CD14-positive monocyte (primary cell): ENCODE measurements at regions not wholly inside any gene's neighbourhood (a gene's known extent, or its start where the extent isn't known, plus 50 kb on each side); places are given as distances from the start of the nearest gene placed in this dataset.

Experiments
- DNase-seq, 3 donors: peaks; one replicate each; pipeline ENCODE4 v3.0.0-alpha.2; 2011 to 2022
- H2AFZ ChIP-seq: 2 replicates; pipeline ENCODE4 v1.6.0; 2012; ENCODE audit warnings: mild to moderate bottlenecking, low read depth, low read length, inconsistent platforms; ENCODE audit not compliant: insufficient read depth, poor library complexity, severe bottlenecking
- H3K27ac ChIP-seq, 2 donors: 1 replicate in 1 of 2; 2 replicates in 1 of 2; pipeline ENCODE4 v1.5.1; 2012 to 2013; ENCODE audit warnings: low read length in 2 of 2, control low read depth in 1 of 2, inconsistent platforms in 1 of 2, low read depth in 1 of 2, mild to moderate bottlenecking in 1 of 2
- H3K27me3 ChIP-seq, 2 donors: one replicate each; pipeline versions ENCODE4 v1.6.0 to v1.6.1; 2011 to 2013; ENCODE audit warnings: low read length in 2 of 2; ENCODE audit not compliant: control insufficient read depth in 2 of 2, insufficient read depth in 2 of 2
- H3K36me3 ChIP-seq, 2 donors: replicated peaks in 1 of 2; 1 replicate in 1 of 2; 2 replicates in 1 of 2; pipeline versions ENCODE4 v1.5.1 to v1.6.1; 2012 to 2013; ENCODE audit warnings: low read length in 2 of 2, control low read depth in 1 of 2, inconsistent platforms in 1 of 2, mild to moderate bottlenecking in 1 of 2; ENCODE audit not compliant: insufficient read depth in 2 of 2, control insufficient read depth in 1 of 2
- H3K4me1 ChIP-seq, 2 donors: 1 replicate in 1 of 2; 2 replicates in 1 of 2; pipeline versions ENCODE4 v1.5.1 to v1.6.1; 2012 to 2013; ENCODE audit warnings: low read length in 2 of 2, control low read depth in 1 of 2, inconsistent platforms in 1 of 2, mild to moderate bottlenecking in 1 of 2, moderate library complexity in 1 of 2; ENCODE audit not compliant: insufficient read depth in 2 of 2, control insufficient read depth in 1 of 2
- H3K4me2 ChIP-seq: replicated peaks from 2 replicates; pipeline ENCODE3; 2012; ENCODE audit warnings: low read length, moderate library complexity, mild to moderate bottlenecking; ENCODE audit not compliant: poor library complexity, severe bottlenecking; ENCODE audit errors: extremely low read depth
- H3K4me3 ChIP-seq, 3 experiments: fragments of 200-600 bp in 1 of 3; sonication (generic) in 1 of 3; replicated peaks in 1 of 3; 1 replicate in 2 of 3; 2 replicates in 1 of 3; pipeline ENCODE4 v1.5.1; 2011 to 2013; ENCODE audit warnings: low read length in 3 of 3, mild to moderate bottlenecking in 3 of 3, control low read depth in 2 of 3, low read depth in 2 of 3, inconsistent platforms in 1 of 3, moderate library complexity in 1 of 3
- H3K79me2 ChIP-seq: 2 replicates; pipeline ENCODE4 v1.6.0; 2012; ENCODE audit warnings: mild to moderate bottlenecking, control low read depth, inconsistent platforms, low read length, moderate library complexity; ENCODE audit not compliant: insufficient read depth
- H3K9ac ChIP-seq: 2 replicates; pipeline ENCODE4 v1.6.0; 2017; ENCODE audit warnings: low read length, mild to moderate bottlenecking; ENCODE audit not compliant: insufficient read depth, poor library complexity, severe bottlenecking
- H3K9me3 ChIP-seq, 2 donors: replicated peaks in 1 of 2; 1 replicate in 1 of 2; 2 replicates in 1 of 2; pipeline versions ENCODE4 v1.5.1 to v1.6.1; 2012 to 2013; ENCODE audit warnings: low read length in 2 of 2, control low read depth in 1 of 2; ENCODE audit not compliant: control insufficient read depth in 1 of 2, insufficient read depth in 1 of 2
- H4K20me1 ChIP-seq: 2 replicates; pipeline ENCODE4 v1.6.0; 2012; ENCODE audit warnings: mild to moderate bottlenecking, low read length, control low read depth, moderate library complexity; ENCODE audit not compliant: insufficient read depth
- H3K27ac Mint-ChIP-seq, 7 donors: one replicate each; pipeline ENCODE4 v1.8.0; 2020; ENCODE audit warnings: mild to moderate bottlenecking in 7 of 7, mixed read lengths in 7 of 7, moderate library complexity in 6 of 7, inconsistent platforms in 2 of 7
- H3K27me3 Mint-ChIP-seq, 3 donors: one replicate each; pipeline ENCODE4 v1.8.0; 2021 to 2022; ENCODE audit warnings: low read depth in 3 of 3, mild to moderate bottlenecking in 3 of 3, mixed read lengths in 3 of 3, moderate library complexity in 3 of 3, inconsistent platforms in 1 of 3
- H3K36me3 Mint-ChIP-seq, 2 donors: one replicate each; pipeline ENCODE4 v1.8.0; 2020; ENCODE audit warnings: mixed read lengths in 2 of 2, inconsistent platforms in 1 of 2, mild to moderate bottlenecking in 1 of 2
- H3K4me1 Mint-ChIP-seq: one replicate; pipeline ENCODE4 v1.8.0; 2020; ENCODE audit warnings: mild to moderate bottlenecking, mixed read lengths
- H3K4me3 Mint-ChIP-seq, 2 donors: one replicate each; pipeline ENCODE4 v1.8.0; 2020; ENCODE audit warnings: mild to moderate bottlenecking in 2 of 2, mixed read lengths in 2 of 2, moderate library complexity in 1 of 2
- H3K9me3 Mint-ChIP-seq, 7 donors: one replicate each; pipeline ENCODE4 v1.8.0; 2020 to 2022; ENCODE audit warnings: mixed read lengths in 7 of 7, mild to moderate bottlenecking in 6 of 7, moderate library complexity in 6 of 7, inconsistent platforms in 2 of 7
- CTCF ChIP-seq: fragments of 200-600 bp; IDR thresholded peaks from one replicate; pipeline ENCODE4 v1.8.0; 2022; ENCODE audit warnings: antibody characterized with exemption, mild to moderate bottlenecking
- whole genome bisulfite sequencing: methylation state at CpG from one replicate; pipeline ENCODE4 v1.1.5; 2013; ENCODE audit warnings: missing lambda C conversion rate; ENCODE audit not compliant: insufficient coverage; 5-methylcytosine and 5-hydroxymethylcytosine counted together
- intact Hi-C, 2 donors: fragments of 100-400 bp; cut with micrococcal nuclease; formaldehyde crosslinking; loops; one replicate each; pipeline versions ENCODE4 v1.15.0 to v1.15.1; 2023

GRCh38 chr2:120831891-120832290, 96.2 kb downstream of the GLI2 start:
- H2AFZ ChIP-seq, result no peak overlapping the region
- H3K36me3 Mint-ChIP-seq, result no peaks in the 10 kb centered on the region
- H3K4me3 Mint-ChIP-seq, result no peak overlapping the region
- H3K9ac ChIP-seq, result no peak overlapping the region
- H3K9me3 Mint-ChIP-seq, result no peaks in the 10 kb centered on the region
- H4K20me1 ChIP-seq, result no peaks in the 10 kb centered on the region
- H3K79me2 ChIP-seq, result no peaks in the 10 kb centered on the region
- H3K4me2 ChIP-seq, result no peak overlapping the region
- DNase-seq, result no peak
- WGBS, result 100% methylated on average over 4 of the region's 6 CpGs
- no peaks in the 10 kb centered on the region for H3K27me3 ChIP-seq
- H3K4me3 ChIP-seq, result no peak overlapping the region
- TF ChIP-seq CTCF, result no peak
- no peaks in the 10 kb centered on the region for H3K9me3 ChIP-seq
- no peaks in the 10 kb centered on the region for H3K4me1 Mint-ChIP-seq
- no peak overlapping the region for H3K27ac Mint-ChIP-seq
- peaks cover 2 to 6% (median 5%) of the 10 kb centered on the region in 3 donors for H3K27me3 Mint-ChIP-seq
- intact Hi-C loops, result no loop called here
- no peak overlapping the region for H3K27ac ChIP-seq
- H3K36me3 ChIP-seq, result no peaks in the 10 kb centered on the region
- H3K4me1 ChIP-seq, result no peaks in the 10 kb centered on the region

- H3K4me2 ChIP-seq, result no peak overlapping the region
- Mint-ChIP-seq H3K9me3 (no peaks in the 10 kb centered on the region), H3K4me3 (no peak overlapping the region), H3K27me3 (peaks cover 2 to 7% (median 3%) of the 10 kb centered on the region in 3 donors), H3K36me3 (no peaks in the 10 kb centered on the region), H3K27ac (no peak overlapping the region), H3K4me1 (no peaks in the 10 kb centered on the region)
- H2AFZ ChIP-seq, result no peak overlapping the region
- no peaks in the 10 kb centered on the region for H4K20me1 ChIP-seq
- H3K9me3 ChIP-seq, result no peaks in the 10 kb centered on the region
- intact Hi-C loops, result no loop called here
- no peak for TF ChIP-seq CTCF
- H3K9ac ChIP-seq, result no peak overlapping the region
- H3K79me2 ChIP-seq, result no peaks in the 10 kb centered on the region
- no peaks in the 10 kb centered on the region for H3K27me3 ChIP-seq
- no peaks in the 10 kb centered on the region for H3K4me1 ChIP-seq
- no peaks in the 10 kb centered on the region for H3K36me3 ChIP-seq
- DNase-seq, result no peak
- 88% methylated on average over 7 of the region's 11 CpGs for WGBS
- H3K4me3 ChIP-seq, result no peak overlapping the region
- no peak overlapping the region for H3K27ac ChIP-seq
Measured at GRCh38 chr2:120832296-120833070, 96.8 kb downstream of the GLI2 start.
